GM23248 (cell line): ENCODE measurements at regions not wholly inside any gene's neighbourhood (a gene's known extent, or its start where the extent isn't known, plus 50 kb on each side); places are given as distances from the start of the nearest gene placed in this dataset.

Source experiments
- EZH2 ChIP-seq: fragments of 200-600 bp; sonication (generic); IDR thresholded peaks from 2 replicates; pipeline ENCODE4 v1.6.1; 2018; ENCODE audit warnings: antibody characterized with exemption, mild to moderate bottlenecking; ENCODE audit not compliant: insufficient read depth, poor library complexity, severe bottlenecking
- EZH2phosphoT487 ChIP-seq: fragments of 200-600 bp; sonication (generic); IDR thresholded peaks from 2 replicates; pipeline ENCODE4 v1.6.1; 2018; ENCODE audit warnings: antibody characterized with exemption, moderate library complexity, mild to moderate bottlenecking, low read depth; ENCODE audit not compliant: insufficient read depth

- no peak for TF ChIP-seq EZH2
- no peak for TF ChIP-seq EZH2phosphoT487
Measured at GRCh38 chr2:2825516-2826208, 494.6 kb upstream of the MYT1L start.
